ENCODE measurements at regions not wholly inside any gene's neighbourhood (a gene's known extent, or its start where the extent isn't known, plus 50 kb on each side); places are given as distances from the start of the nearest gene placed in this dataset.

- no peak for DNase-seq (ENCODE audit: low spot score)
These were observed 455.4 kb upstream of the TSHZ3 start for GRCh38 chr19:31804668-31805067.

DNA sequence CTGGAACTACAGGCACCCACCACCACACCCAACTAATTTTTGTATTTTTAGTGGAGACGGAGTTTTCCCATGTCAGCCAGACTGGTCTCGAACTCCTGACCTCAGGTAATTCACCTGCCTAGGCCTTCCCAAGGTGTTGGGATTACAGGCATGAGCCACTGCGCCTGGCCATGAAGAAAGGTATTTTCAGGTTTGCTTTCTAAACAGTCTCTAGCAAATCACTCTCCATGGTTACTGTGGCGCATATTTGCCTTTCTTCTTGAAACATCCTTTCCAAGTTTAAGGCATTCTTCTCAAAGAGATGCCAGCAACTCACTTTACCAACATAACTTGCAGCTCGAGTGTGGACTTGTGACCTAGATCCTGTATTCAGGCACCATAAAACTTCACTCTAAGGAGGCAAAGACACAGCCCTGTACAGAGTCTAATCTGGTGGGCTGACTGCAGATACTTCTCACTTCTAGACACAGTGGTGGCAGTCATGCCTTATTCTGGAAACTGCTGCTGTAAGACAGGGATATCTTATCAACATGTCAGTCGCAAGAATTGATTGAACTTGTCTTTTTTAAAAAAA lies 461.4 kb upstream of the TSHZ3 start:
- DNase-seq (ENCODE audit: low spot score), result no peak

GRCh38 chr19:31817971-31818797 lies 468.9 kb upstream of the TSHZ3 start:
- no peak for DNase-seq (ENCODE audit: low spot score)

DNA sequence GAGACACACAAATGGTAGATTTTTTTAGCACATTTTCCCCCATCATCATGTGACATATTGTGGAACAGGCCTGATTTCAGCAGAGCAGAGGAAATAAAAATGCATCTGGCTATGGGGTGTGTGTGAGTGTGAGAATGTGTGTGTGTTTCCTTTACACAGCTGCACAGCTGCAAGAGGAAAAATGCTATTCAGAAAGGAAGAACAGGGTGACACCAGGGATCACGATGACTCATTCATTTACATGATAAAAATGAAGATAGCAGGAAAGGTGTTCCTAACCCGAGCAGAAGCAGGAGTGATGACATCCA lies 469.5 kb upstream of the TSHZ3 start:
- DNase-seq (ENCODE audit: low spot score), result no peak

DNA sequence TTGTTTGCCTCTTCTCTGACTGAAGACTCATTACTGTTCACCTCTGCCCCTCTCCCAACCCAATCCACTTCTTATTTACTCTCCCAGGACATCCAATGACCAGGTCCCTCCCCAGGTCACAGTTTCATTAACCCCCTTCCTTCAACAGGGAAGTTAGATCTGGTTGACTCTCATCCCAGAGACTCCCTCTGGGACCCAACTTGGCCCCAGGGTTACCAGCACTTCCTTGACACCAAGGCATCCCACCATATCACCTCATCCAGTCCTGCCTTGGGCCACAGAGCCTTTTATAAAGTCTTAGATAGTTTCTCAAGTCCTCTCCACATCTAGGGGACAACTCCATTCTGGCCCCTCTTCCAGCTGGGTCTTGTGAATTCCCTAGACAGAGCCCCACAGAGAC lies 470.6 kb upstream of the TSHZ3 start:
- no peak for DNase-seq (ENCODE audit: low spot score)

- no peak for DNase-seq (ENCODE audit: low spot score)
These were observed 472.1 kb upstream of the TSHZ3 start for GRCh38 chr19:31821346-31821745.

DNA sequence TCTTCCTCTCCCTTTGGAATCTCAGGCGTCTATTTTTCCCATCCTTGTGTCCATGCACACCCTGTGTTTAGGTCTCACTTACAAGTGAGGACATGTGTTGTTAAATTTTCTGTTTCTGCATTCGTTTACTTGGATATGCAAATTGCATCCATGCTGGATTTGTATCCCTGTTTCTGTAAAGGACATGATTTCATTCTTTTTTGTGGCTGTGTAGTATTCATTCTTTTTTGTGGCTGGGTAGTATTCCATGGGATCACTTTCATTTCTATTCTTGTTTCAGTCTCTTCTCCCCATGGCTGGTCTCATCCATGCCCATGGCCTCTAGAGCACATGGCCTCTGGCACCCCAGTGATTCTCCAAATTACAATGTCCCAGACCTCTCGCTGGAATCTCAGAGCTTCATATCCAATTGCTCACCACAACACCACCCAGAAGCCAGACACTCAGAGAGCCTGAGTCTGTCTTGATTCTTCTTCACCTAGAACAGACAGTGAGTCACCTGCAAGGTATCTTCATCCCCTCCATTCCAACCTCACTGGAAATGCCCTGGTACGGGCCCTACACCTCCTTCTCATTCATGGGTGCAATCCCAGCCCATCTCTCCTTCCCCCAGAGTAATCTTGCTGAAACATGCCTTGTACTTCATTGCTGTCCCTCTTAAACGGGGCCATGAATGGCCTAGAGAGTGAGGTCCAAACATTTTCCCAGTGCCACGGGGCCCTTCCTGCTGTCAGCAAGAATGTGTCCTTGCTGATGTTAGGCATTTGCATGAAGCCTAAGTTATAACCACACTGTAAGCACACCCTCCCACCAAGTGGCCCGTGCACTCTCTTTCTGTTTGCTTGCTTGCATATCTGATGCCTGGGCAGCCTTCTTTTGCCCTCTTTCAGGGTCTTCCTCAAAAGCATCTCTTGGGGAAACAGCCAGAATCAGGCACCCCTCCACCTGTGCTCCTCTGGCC lies 476.2 kb upstream of the TSHZ3 start:
- no peak for DNase-seq (ENCODE audit: low spot score)

DNA sequence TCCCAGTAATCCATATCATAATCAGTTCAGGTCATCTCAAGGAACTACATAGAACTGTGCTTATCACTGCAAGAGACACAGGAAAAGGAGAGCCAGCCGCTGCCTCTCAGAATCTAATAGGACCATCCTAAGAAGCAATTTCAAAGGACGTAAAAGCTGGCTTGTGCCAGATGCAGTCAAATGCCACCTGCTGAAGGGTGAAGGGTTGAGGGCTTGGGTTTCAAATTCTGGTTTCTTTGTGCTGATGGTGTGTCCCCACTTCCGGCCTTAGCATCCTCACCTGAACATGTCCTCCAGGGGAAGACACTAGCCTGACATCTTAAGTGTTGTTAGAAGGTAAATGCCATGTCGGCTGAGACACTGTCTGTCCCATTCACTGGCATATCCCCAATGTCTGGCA lies 477.1 kb upstream of the TSHZ3 start:
- DNase-seq (ENCODE audit: low spot score), result no peak

- no peak for DNase-seq (ENCODE audit: low spot score)
These were observed 482.4 kb upstream of the TSHZ3 start for GRCh38 chr19:31831421-31832175.

DNA sequence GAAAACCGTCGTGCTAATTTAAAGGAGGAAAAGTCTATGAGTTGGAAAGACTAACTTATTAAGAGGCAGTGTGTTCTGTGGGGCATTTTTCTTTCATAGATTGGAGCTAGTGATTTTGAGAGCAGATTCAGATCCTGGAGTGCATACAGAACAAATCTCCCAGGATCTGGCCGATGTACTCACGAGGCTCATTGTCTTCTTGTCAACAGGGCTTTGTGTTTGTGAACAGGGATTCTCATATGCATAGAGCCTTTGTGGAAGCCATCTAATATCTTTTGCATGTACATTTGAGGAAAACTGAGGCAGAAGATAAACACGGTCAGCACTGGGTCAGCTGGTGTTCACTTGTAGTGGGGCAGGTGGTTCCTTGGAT lies 482.9 kb upstream of the TSHZ3 start:
- DNase-seq (ENCODE audit: low spot score), result no peak

GRCh38 chr19:31834070-31834469 lies 484.8 kb upstream of the TSHZ3 start:
- no peak for DNase-seq (ENCODE audit: low spot score)

DNA sequence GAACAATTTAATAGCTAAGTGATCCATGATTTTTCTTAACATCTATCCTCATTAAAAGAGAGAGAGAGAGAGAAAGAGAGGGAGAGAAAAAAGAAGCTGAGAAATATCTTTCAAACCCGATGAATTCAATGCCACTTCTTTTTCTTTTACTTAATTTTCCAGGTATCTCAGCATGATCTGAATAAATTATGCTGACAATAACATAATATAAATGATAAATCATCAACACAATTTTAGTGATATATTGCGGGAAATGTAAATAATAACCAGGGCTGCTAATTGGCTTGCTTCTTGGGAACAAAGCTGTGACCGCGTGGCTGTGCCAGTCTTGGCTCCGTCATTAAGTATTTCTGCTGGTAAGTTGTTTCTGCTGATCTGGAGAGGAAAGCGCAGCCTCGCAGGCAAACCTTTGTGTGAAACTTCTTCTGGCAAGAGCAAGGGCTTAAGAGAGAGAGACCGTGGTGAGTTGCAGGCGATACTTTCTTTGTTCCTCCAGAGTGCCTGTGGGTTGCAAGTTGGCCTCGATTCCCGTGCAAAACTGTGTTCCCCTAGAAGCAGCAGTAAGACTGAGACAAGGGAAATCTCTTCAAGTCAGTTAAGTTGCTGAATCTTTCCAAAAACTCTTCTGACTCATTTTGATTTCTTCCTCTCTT lies 489.1 kb upstream of the TSHZ3 start:
- DNase-seq (ENCODE audit: low spot score), result no peak

DNA sequence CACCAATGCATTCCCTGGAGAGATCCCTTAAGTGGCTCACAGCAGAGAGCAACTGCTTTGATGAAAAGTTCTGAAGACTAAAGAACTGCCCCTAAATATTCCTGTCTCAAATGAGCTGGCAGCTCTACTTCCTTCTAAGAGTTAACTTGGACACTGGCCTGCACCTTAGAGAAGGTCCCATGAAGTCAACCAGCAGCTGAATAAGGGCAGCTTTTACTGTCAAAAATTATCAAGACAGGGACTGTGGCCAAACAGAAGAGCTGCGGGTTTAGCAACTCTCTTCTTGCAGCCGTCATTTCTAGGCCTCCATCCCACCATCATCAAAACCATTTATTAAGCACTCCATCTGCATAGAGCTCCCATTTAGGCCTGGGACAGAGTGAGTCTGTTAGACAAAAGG lies 491.1 kb upstream of the TSHZ3 start:
- DNase-seq (ENCODE audit: low spot score), result no peak

GRCh38 chr19:31841755-31842154 lies 492.5 kb upstream of the TSHZ3 start:
- no peak for DNase-seq (ENCODE audit: low spot score)

GRCh38 chr19:31863122-31863521 lies 482.3 kb upstream of the ZNF507 start:
- DNase-seq (ENCODE audit: low spot score), result no peak

- no peak for DNase-seq (ENCODE audit: low spot score)
These were observed 471.1 kb upstream of the ZNF507 start for GRCh38 chr19:31874313-31874712.

- DNase-seq (ENCODE audit: low spot score), result no peak
These were observed 469.8 kb upstream of the ZNF507 start for GRCh38 chr19:31875591-31875990.

GRCh38 chr19:31880283-31880682 lies 465.1 kb upstream of the ZNF507 start:
- no peak for DNase-seq (ENCODE audit: low spot score)

DNA sequence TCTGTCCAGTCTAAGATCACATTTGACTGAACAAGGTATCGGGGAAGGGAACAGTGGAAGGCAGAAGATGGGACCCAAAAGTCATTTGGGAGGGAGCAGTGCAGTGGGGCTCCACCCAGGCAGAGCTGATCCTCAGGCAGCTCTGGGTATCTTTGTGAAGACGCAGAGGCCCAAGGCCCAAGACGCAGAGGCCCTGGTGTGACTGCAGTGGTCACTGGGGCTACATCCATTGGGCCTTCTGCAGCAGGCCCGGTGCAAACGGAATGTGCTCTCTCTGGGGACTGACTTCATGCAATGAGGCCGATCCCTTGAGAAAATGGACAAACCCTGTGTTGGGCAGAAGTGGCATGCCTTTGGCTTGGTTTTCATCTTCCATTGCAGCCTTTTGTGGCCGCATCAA lies 463.4 kb upstream of the ZNF507 start:
- DNase-seq (ENCODE audit: low spot score), result no peak

GRCh38 chr19:31882709-31883108 lies 462.7 kb upstream of the ZNF507 start:
- DNase-seq (ENCODE audit: low spot score), result no peak

DNA sequence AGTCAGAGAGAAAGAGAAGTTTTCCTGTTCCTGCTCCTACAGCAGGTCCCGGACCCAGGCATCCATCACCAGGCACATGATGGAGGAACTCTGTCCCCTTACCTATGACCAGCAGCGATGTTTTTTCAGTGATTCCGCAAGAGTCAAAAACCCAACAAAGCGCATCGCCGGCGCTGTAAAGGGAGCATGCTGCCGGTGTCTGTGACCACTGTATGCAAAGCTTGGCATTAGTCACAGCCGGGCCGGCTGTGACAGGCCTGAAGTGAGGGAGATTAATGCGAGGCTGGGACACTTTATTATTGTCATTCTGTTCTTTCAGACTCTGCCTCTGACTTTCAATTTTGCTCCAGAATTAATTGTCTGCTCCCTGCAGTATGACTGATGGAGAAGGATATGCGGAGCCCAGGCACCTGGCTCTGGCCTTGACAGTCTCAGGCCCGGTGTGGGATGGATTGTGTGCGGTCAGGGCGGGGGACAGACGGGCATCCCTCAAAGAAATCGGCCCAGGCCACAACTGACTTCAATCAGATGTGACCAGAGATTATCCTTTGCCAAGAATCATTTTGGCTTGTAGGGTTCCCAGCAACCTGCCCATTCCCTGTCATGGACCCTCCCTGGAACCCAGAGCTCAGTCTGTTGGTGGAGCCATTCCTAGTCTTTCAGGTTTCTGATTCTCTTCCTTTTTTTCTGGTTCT lies 462.0 kb upstream of the ZNF507 start:
- no peak for DNase-seq (ENCODE audit: low spot score)

Measured in activated CD4-positive, alpha-beta T cell treated with anti-CD3 and anti-CD28 coated beads, Interleukin-2, Interleukin-4, amounts not matched to agents 100 ng/mL and 50 ng/mL, durations not matched to agents 16 hours and 8 hours (primary cell).